Adrenal gland (tissue), 5 donors: ENCODE measurements at regions not wholly inside any gene's neighbourhood (a gene's known extent, or its start where the extent isn't known, plus 50 kb on each side); places are given as distances from the start of the nearest gene placed in this dataset.

Source experiments
- CTCF ChIP-seq, 6 experiments: fragments of 450-650 bp in 4 of 6; fragments of 200-600 bp in 2 of 6; sonication (generic) in 1 of 6; IDR thresholded peaks; 1 replicate in 5 of 6; 2 replicates in 1 of 6; pipeline versions ENCODE4 v1.5.1 to v1.8.0; 2016 to 2021; ENCODE audit warnings: antibody characterized with exemption in 6 of 6, mild to moderate bottlenecking in 2 of 6, moderate library complexity in 1 of 6
- POLR2A ChIP-seq, 2 donors: fragments of 450-650 bp; IDR thresholded peaks; one replicate each; pipeline ENCODE4 v1.6.1; 2017; ENCODE audit warnings: antibody characterized with exemption in 2 of 2, mild to moderate bottlenecking in 2 of 2, moderate library complexity in 1 of 2
- donor health status: DM: no; HTN: no; CAD: no.

- TF ChIP-seq CTCF (IDR thresholded peaks at IDR 0.05) (no peak), POLR2A (IDR thresholded peaks at IDR 0.05) (no peak)
These were observed 51.7 kb upstream of the OR9Q1 start for GRCh38 chr11:57972013-57972367.
